GM21723 (cell line): ENCODE measurements at regions not wholly inside any gene's neighbourhood (a gene's known extent, or its start where the extent isn't known, plus 50 kb on each side); places are given as distances from the start of the nearest gene placed in this dataset.
"Not testable (repeated sequence)": the region's sequence is repeated elsewhere in the genome, so short reads cannot be mapped to it uniquely, and the experiment has no call there.

Source experiments
- ATAC-seq: cut with Tn5 transposase; IDR thresholded peaks from one replicate; pipeline ENCODE4 v1.9.1; 2021; ENCODE audit warnings: mild to moderate bottlenecking, moderate library complexity; ENCODE audit not compliant: unreplicated experiment

GRCh38 chr7:16933296-16934279, 51.8 kb upstream of the AGR3 start:
- no peak for ATAC-seq

- ATAC-seq: no peak
Measured at GRCh38 chr7:16934722-16935340, 53.0 kb upstream of the AGR3 start.

GRCh38 chr7:16935341-16935735, 53.6 kb upstream of the AGR3 start:
- ATAC-seq: no peak

GRCh38 chr7:16936626-16937422, 55.0 kb upstream of the AGR3 start:
- ATAC-seq: no peak

- no peak for ATAC-seq
Measured at GRCh38 chr7:16939161-16939560, 57.4 kb upstream of the AGR3 start.

GRCh38 chr7:16940776-16941175, 59.0 kb upstream of the AGR3 start:
- ATAC-seq: no peak

- no peak for ATAC-seq
Measured at GRCh38 chr7:16942929-16943509, 61.2 kb upstream of the AGR3 start.

- no peak for ATAC-seq
Measured at GRCh38 chr7:16944936-16945335, 63.2 kb upstream of the AGR3 start.

GRCh38 chr7:16945372-16945771, 63.6 kb upstream of the AGR3 start:
- ATAC-seq: no peak

GRCh38 chr7:16948110-16948509, 66.3 kb upstream of the AGR3 start:
- ATAC-seq: not testable (repeated sequence)

GRCh38 chr7:16951483-16952080, 69.8 kb upstream of the AGR3 start:
- ATAC-seq: no peak

GRCh38 chr7:16954321-16954720, 72.5 kb upstream of the AGR3 start:
- ATAC-seq: no peak

- no peak for ATAC-seq
Measured at GRCh38 chr7:16958724-16959123, 76.9 kb upstream of the AGR3 start.

GRCh38 chr7:16960337-16960965, 78.7 kb upstream of the AGR3 start:
- no peak for ATAC-seq

GRCh38 chr7:16961641-16962040, 79.9 kb upstream of the AGR3 start:
- no peak for ATAC-seq

- ATAC-seq: no peak
Measured at GRCh38 chr7:16963044-16963443, 81.3 kb upstream of the AGR3 start.

GRCh38 chr7:16965697-16966096, 83.9 kb upstream of the AGR3 start:
- ATAC-seq: not testable (repeated sequence)

- no peak for ATAC-seq
Measured at GRCh38 chr7:16967300-16967811, 85.6 kb upstream of the AGR3 start.

GRCh38 chr7:16970732-16971482, 89.1 kb upstream of the AGR3 start:
- no peak for ATAC-seq
